Naive B cell (primary cell): ENCODE measurements at regions not wholly inside any gene's neighbourhood (a gene's known extent, or its start where the extent isn't known, plus 50 kb on each side); places are given as distances from the start of the nearest gene placed in this dataset.

Source experiments
- ATAC-seq, 2 donors: fragments of 150-1000 bp; cut with Tn5 transposase; 2 replicates each; pipeline ENCODE4 v1.10.0; 2021; ENCODE audit warnings: low read depth in 2 of 2, mild to moderate bottlenecking in 2 of 2, moderate library complexity in 2 of 2
- DNase-seq: peaks from one replicate; pipeline ENCODE4 v3.0.0; 2022
- H3K27ac Mint-ChIP-seq, 6 donors: one replicate each; pipeline ENCODE4 v1.8.0; 2020 to 2022; ENCODE audit warnings: mild to moderate bottlenecking in 6 of 6, mixed read lengths in 6 of 6, moderate library complexity in 5 of 6, inconsistent platforms in 2 of 6
- H3K27me3 Mint-ChIP-seq, 3 donors: one replicate each; pipeline ENCODE4 v1.8.0; 2021 to 2022; ENCODE audit warnings: mixed read lengths in 3 of 3, mild to moderate bottlenecking in 1 of 3
- H3K36me3 Mint-ChIP-seq, 2 donors: one replicate each; pipeline ENCODE4 v1.8.0; 2020 to 2022; ENCODE audit warnings: mixed read lengths in 2 of 2, inconsistent platforms in 1 of 2, mild to moderate bottlenecking in 1 of 2
- H3K4me1 Mint-ChIP-seq, 3 donors: one replicate each; pipeline ENCODE4 v1.8.0; 2020 to 2022; ENCODE audit warnings: mixed read lengths in 3 of 3, inconsistent platforms in 1 of 3, mild to moderate bottlenecking in 1 of 3, moderate library complexity in 1 of 3
- H3K4me3 Mint-ChIP-seq, 8 donors: one replicate each; pipeline ENCODE4 v1.8.0; 2020 to 2022; ENCODE audit warnings: mild to moderate bottlenecking in 8 of 8, mixed read lengths in 8 of 8, moderate library complexity in 8 of 8, inconsistent platforms in 2 of 8
- H3K9me3 Mint-ChIP-seq, 7 donors: one replicate each; pipeline ENCODE4 v1.8.0; 2020 to 2022; ENCODE audit warnings: mixed read lengths in 7 of 7, mild to moderate bottlenecking in 5 of 7, inconsistent platforms in 2 of 7, moderate library complexity in 1 of 7

DNA sequence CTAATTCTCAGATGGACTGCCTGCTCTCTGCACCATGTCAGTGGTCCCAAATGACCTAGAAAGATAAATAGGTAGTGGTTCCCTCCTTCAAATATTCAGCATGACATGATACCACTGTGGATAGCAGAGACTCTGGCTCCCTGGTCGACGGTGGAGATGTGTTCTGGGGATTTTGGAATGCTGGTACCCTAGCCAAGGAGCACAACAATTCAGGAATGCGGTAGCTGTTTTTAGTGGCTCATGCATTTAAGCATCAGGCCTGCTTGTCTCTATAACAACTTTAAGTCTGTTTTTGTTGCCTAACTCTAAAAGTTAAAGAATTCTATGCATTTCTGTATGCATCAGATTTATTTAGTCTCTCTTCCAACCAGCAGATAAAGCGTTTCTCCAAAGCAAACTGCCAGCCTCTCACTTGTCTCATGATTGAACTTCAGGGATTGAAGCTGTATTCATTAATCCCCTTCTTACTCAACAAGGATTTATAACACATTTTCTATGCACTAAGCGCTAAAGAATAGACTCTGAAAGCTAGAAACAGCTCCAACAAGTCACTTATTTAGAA, 164.9 kb upstream of the BMP4 start:
- DNase-seq (no peak), ATAC-seq (no peak)
- Mint-ChIP-seq H3K4me1 (no peaks in the 10 kb centered on the region), H3K4me3 (no peak overlapping the region), H3K27me3 (peaks cover 0 to 6% (median 0%) of the 10 kb centered on the region in 3 donors), H3K9me3 (peaks cover 2 to 6% (median 4%) of the 10 kb centered on the region in 7 donors), H3K27ac (no peak overlapping the region), H3K36me3 (no peaks in the 10 kb centered on the region)

DNA sequence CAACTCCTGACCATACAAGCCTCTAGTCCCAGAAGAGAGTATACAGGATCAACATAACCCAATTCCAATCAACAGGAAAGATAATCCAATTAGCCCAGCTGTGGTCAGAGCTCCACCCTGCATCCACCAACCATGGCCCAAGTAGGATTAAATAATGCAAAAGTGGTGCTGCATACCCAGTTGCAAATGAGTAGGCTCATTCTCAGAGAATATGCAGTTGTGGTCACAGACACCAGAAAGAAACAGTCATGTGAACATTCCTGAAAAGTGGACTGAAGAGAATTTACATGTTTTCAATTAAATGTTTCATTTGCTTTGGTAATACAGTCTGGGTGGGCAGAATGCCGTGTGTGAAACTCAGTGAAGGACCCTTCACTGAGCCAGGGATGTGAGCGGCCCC, 167.2 kb upstream of the BMP4 start:
- H3K4me1 Mint-ChIP-seq: no peaks in the 10 kb centered on the region
- H3K27me3 Mint-ChIP-seq: peaks cover 0 to 12% (median 0%) of the 10 kb centered on the region in 3 donors
- H3K9me3 Mint-ChIP-seq: peaks cover 2 to 6% (median 4%) of the 10 kb centered on the region in 7 donors
- ATAC-seq: no peak
- no peaks in the 10 kb centered on the region for H3K36me3 Mint-ChIP-seq
- H3K27ac Mint-ChIP-seq: no peak overlapping the region
- no peak overlapping the region for H3K4me3 Mint-ChIP-seq
- DNase-seq: no peak

- H3K36me3 Mint-ChIP-seq: no peaks in the 10 kb centered on the region
- H3K4me1 Mint-ChIP-seq: no peaks in the 10 kb centered on the region
- no peak overlapping the region for H3K4me3 Mint-ChIP-seq
- ATAC-seq (no peak), DNase-seq (no peak)
- H3K27me3 Mint-ChIP-seq: peaks cover 0 to 12% (median 0%) of the 10 kb centered on the region in 3 donors
- H3K9me3 Mint-ChIP-seq: peaks cover 2 to 6% (median 4%) of the 10 kb centered on the region in 7 donors
- H3K27ac Mint-ChIP-seq: no peak overlapping the region
These were observed 168.5 kb upstream of the BMP4 start for GRCh38 chr14:54125109-54125508.

- Mint-ChIP-seq H3K27me3 (peaks cover 0 to 12% (median 0%) of the 10 kb centered on the region in 3 donors), H3K9me3 (peaks cover 2 to 6% (median 4%) of the 10 kb centered on the region in 7 donors), H3K4me3 (no peak overlapping the region), H3K27ac (no peak overlapping the region), H3K4me1 (no peaks in the 10 kb centered on the region), H3K36me3 (no peaks in the 10 kb centered on the region)
- ATAC-seq (no peak), DNase-seq (no peak)
These were observed 170.3 kb upstream of the BMP4 start for GRCh38 chr14:54126947-54127346.

GRCh38 chr14:54127526-54127925, 170.9 kb upstream of the BMP4 start:
- Mint-ChIP-seq H3K9me3 (peaks cover 2 to 6% (median 4%) of the 10 kb centered on the region in 7 donors), H3K4me3 (no peak overlapping the region), H3K27ac (no peak overlapping the region), H3K4me1 (no peaks in the 10 kb centered on the region), H3K36me3 (no peaks in the 10 kb centered on the region), H3K27me3 (peaks cover 0 to 12% (median 0%) of the 10 kb centered on the region in 3 donors)
- DNase-seq (no peak), ATAC-seq (no peak)

GRCh38 chr14:54129850-54130640, 173.4 kb upstream of the BMP4 start:
- Mint-ChIP-seq H3K4me1 (no peaks in the 10 kb centered on the region), H3K9me3 (no peaks in the 10 kb centered on the region), H3K4me3 (no peak overlapping the region), H3K27ac (no peak overlapping the region), H3K27me3 (peaks cover 0 to 6% (median 0%) of the 10 kb centered on the region in 3 donors), H3K36me3 (no peaks in the 10 kb centered on the region)
- no peak for DNase-seq
- ATAC-seq: no peak

DNA sequence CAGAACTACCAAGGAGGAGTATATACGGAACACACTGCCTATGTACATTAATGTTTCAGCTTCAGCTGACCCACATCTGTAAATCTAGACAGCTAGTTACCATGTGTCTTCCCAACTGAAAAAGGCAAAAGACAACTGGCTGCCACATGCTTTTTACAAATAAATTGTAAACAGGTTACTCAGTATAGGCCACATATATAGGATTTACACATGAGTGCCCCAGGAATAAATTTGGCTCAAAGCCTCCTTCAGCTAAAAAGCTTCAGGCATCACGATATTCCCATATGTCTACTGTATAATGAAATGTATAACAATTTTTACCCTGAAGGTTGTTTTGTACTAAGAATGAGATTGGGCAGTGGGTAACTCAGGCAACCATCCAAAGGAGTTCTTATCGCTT, 175.9 kb upstream of the BMP4 start:
- no peaks in the 10 kb centered on the region for H3K9me3 Mint-ChIP-seq
- DNase-seq (no peak), ATAC-seq (no peak)
- H3K4me1 Mint-ChIP-seq: no peaks in the 10 kb centered on the region
- no peak overlapping the region for H3K4me3 Mint-ChIP-seq
- no peaks in the 10 kb centered on the region for H3K36me3 Mint-ChIP-seq
- no peaks in the 10 kb centered on the region for H3K27me3 Mint-ChIP-seq
- no peak overlapping the region for H3K27ac Mint-ChIP-seq

GRCh38 chr14:54133896-54134295, 177.3 kb upstream of the BMP4 start:
- no peaks in the 10 kb centered on the region for H3K36me3 Mint-ChIP-seq
- H3K4me1 Mint-ChIP-seq: no peaks in the 10 kb centered on the region
- H3K27ac Mint-ChIP-seq: no peak overlapping the region
- ATAC-seq (no peak), DNase-seq (no peak)
- no peaks in the 10 kb centered on the region for H3K9me3 Mint-ChIP-seq
- H3K27me3 Mint-ChIP-seq: no peaks in the 10 kb centered on the region
- H3K4me3 Mint-ChIP-seq: no peak overlapping the region

GRCh38 chr14:54135804-54136280, 179.2 kb upstream of the BMP4 start:
- no peaks in the 10 kb centered on the region for H3K36me3 Mint-ChIP-seq
- DNase-seq (no peak), ATAC-seq (no peak)
- H3K4me1 Mint-ChIP-seq: no peaks in the 10 kb centered on the region
- H3K4me3 Mint-ChIP-seq: no peak overlapping the region
- H3K9me3 Mint-ChIP-seq: peaks cover 0 to 3% (median 0%) of the 10 kb centered on the region in 7 donors
- H3K27ac Mint-ChIP-seq: no peak overlapping the region
- H3K27me3 Mint-ChIP-seq: peaks cover 0 to 5% (median 0%) of the 10 kb centered on the region in 3 donors

DNA sequence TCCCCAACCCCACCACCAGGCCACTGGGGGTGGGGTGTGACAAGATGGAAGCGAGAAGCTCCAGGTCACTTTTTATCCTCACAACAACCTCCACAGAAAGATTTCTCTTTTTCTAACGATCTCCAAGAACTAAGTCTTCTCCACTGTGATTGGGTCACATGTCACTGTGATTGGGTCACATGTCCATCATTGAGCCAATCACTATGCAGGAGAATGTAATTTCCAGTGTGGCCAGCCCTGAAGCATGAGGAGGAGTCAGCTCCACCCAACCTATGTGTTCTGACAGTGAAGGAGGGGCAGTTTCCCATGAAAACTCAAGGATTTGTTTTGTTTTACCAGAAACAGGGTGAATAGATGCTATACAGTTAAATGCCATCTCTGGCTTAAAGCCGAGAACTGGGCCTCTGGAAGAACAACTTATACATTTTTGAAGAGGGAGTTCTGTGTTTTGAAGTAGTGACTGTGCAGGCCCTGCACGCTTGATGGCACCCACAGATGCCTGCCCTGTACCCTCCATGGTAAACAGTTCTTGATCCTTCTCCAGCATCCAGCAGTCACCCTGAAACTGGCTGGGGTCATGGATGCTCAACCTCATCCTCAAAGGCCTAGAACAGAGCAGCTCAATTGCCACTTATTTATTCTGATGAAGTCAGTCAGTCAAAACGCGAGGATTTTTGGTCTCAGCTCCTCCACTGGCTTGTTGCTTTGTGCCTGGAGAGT, 180.4 kb upstream of the BMP4 start:
- Mint-ChIP-seq H3K27me3 (peaks cover 0 to 9% (median 1%) of the 10 kb centered on the region in 3 donors), H3K27ac (no peak overlapping the region), H3K9me3 (peaks cover 0 to 3% (median 0%) of the 10 kb centered on the region in 7 donors), H3K4me3 (no peak overlapping the region), H3K4me1 (no peaks in the 10 kb centered on the region), H3K36me3 (no peaks in the 10 kb centered on the region)
- DNase-seq (no peak), ATAC-seq (no peak)

- peaks cover 0 to 3% (median 0%) of the 10 kb centered on the region in 7 donors for H3K9me3 Mint-ChIP-seq
- DNase-seq: no peak
- H3K4me3 Mint-ChIP-seq: no peak overlapping the region
- peaks cover 0 to 9% (median 7%) of the 10 kb centered on the region in 3 donors for H3K27me3 Mint-ChIP-seq
- no peaks in the 10 kb centered on the region for H3K36me3 Mint-ChIP-seq
- no peak overlapping the region for H3K27ac Mint-ChIP-seq
- no peak for ATAC-seq
- no peaks in the 10 kb centered on the region for H3K4me1 Mint-ChIP-seq
These were observed 181.0 kb upstream of the BMP4 start for GRCh38 chr14:54137614-54137961.

GRCh38 chr14:54138024-54138353, 181.4 kb upstream of the BMP4 start:
- Mint-ChIP-seq H3K36me3 (no peaks in the 10 kb centered on the region), H3K4me3 (no peak overlapping the region), H3K9me3 (peaks cover 0 to 3% (median 0%) of the 10 kb centered on the region in 7 donors), H3K4me1 (no peaks in the 10 kb centered on the region), H3K27me3 (peaks cover 0 to 9% (median 8%) of the 10 kb centered on the region in 3 donors), H3K27ac (no peak overlapping the region)
- ATAC-seq (no peak), DNase-seq (no peak)

DNA sequence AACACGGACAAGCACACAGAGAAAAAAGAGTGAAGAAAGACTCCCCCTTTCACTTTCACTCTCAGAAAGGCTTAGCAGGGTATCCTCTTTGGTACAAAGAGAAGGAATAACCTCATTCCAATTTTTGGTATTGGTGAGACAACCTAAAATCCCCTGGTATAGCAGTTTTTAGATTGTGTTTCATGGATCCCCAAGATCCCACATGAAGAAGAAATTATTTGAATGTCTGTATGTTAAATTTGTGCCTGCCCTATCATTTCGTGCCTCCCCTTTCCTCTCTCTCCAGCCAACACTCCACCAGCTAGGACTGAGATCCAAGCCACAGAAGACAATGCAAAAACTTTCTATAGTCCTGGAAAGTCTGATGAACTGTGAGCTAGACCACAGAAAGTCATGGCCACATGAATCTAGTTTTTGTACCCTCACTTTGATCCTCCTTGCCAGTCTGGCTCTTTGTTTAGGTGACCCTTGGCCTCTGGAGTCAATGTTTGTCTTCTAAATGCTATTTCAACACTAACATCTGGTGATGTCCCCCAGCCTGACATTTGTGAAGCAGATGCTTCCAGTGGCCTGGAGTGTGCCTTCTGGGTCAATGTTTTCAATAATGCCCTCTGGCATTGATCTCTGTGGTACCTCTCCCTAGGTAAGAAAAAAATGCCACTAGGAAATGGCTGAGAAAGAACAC, 181.9 kb upstream of the BMP4 start:
- Mint-ChIP-seq H3K36me3 (no peaks in the 10 kb centered on the region), H3K9me3 (peaks cover 0 to 3% (median 0%) of the 10 kb centered on the region in 7 donors), H3K4me3 (no peak overlapping the region), H3K27ac (no peak overlapping the region), H3K27me3 (peaks cover 0 to 11% (median 8%) of the 10 kb centered on the region in 3 donors), H3K4me1 (no peaks in the 10 kb centered on the region)
- ATAC-seq (no peak), DNase-seq (no peak)
